Panc1 (cell line): ENCODE measurements at regions not wholly inside any gene's neighbourhood (a gene's known extent, or its start where the extent isn't known, plus 50 kb on each side); places are given as distances from the start of the nearest gene placed in this dataset.

Experiments used
- ATAC-seq: fragments of 200-7000 bp; cut with Tn5 transposase; 2 replicates; pipeline ENCODE4 v1.9.1; 2020; ENCODE audit warnings: mild to moderate bottlenecking, moderate library complexity
- BruUV-seq: library from RNA; stranded (reverse); fragments of 400-500 nt; replicated peaks from 2 replicates; lab custom pipeline; 2021; lab: Mats Ljungman, UMichigan
- CTCF ChIA-PET: fragments of 300-600 bp; sonication (Branson Sonifier 250); formaldehyde crosslinking; loops from one replicate; lab custom pipeline; 2022; ENCODE audit warnings: antibody characterized with exemption; lab: Charles Lee
- POLR2A ChIA-PET: fragments of 300-600 bp; sonication (Branson Sonifier 250); formaldehyde crosslinking; loops from one replicate; lab custom pipeline; 2022; ENCODE audit warnings: antibody characterized with exemption; lab: Charles Lee
- DNase-seq: peaks from one replicate; pipeline ENCODE4 v3.0.0-alpha.2; 2010; ENCODE audit warnings: low read depth, low spot score
- H3K27ac ChIP-seq: 2 replicates; pipeline ENCODE4 v1.5.1; 2011; ENCODE audit warnings: mild to moderate bottlenecking, low read length, inconsistent platforms
- H3K27me3 ChIP-seq: fragments of 200-500 bp; sonication (Bioruptor generic); 2 replicates; pipeline ENCODE4 v1.6.0; 2014; ENCODE audit warnings: low read length, inconsistent platforms; ENCODE audit not compliant: control insufficient read depth, insufficient read depth
- H3K36me3 ChIP-seq: fragments of 200-500 bp; sonication (Bioruptor generic); 2 replicates; pipeline ENCODE4 v1.5.1; 2014; ENCODE audit warnings: inconsistent platforms, mild to moderate bottlenecking, low read length, moderate library complexity; ENCODE audit not compliant: control insufficient read depth, insufficient read depth
- H3K4me1 ChIP-seq: 2 replicates; pipeline ENCODE4 v1.5.1; 2011; ENCODE audit warnings: inconsistent platforms, mild to moderate bottlenecking, low read length, moderate library complexity; ENCODE audit not compliant: control insufficient read depth, insufficient read depth
- H3K4me3 ChIP-seq, 2 experiments: 2 replicates each; pipeline ENCODE4 v1.5.1; 2011 to 2012; ENCODE audit warnings: low read depth in 2 of 2, low read length in 2 of 2, mild to moderate bottlenecking in 2 of 2, inconsistent platforms in 1 of 2, moderate library complexity in 1 of 2
- H3K9me3 ChIP-seq: fragments of 200-500 bp; sonication (Bioruptor generic); 2 replicates; pipeline ENCODE4 v1.5.1; 2014; ENCODE audit warnings: low read depth, mild to moderate bottlenecking, inconsistent platforms, low read length, moderate library complexity; ENCODE audit not compliant: control insufficient read depth, insufficient read depth
- CTCF ChIP-seq: fragments of 450-650 bp; IDR thresholded peaks from 2 replicates; pipeline ENCODE4 v1.5.1; 2017; ENCODE audit warnings: mild to moderate bottlenecking
- POLR2AphosphoS5 ChIP-seq: IDR thresholded peaks from 2 replicates; pipeline ENCODE4 v1.6.1; 2012; ENCODE audit warnings: mild to moderate bottlenecking, low read depth, low read length, moderate library complexity
- REST ChIP-seq, 2 experiments: IDR thresholded peaks; 2 replicates each; pipeline ENCODE4 v1.6.1; 2011 to 2012; ENCODE audit warnings: low read depth in 2 of 2, control low read depth in 1 of 2, low read length in 1 of 2, mild to moderate bottlenecking in 1 of 2, moderate library complexity in 1 of 2; ENCODE audit not compliant: insufficient read depth in 1 of 2
- SIN3A ChIP-seq: IDR thresholded peaks from 2 replicates; pipeline ENCODE4 v1.6.1; 2012; ENCODE audit warnings: low read depth, mild to moderate bottlenecking, low read length, moderate library complexity, borderline replicate concordance; ENCODE audit not compliant: insufficient read depth
- TCF7L2 ChIP-seq: IDR thresholded peaks from 2 replicates; pipeline ENCODE4 v1.6.1; 2011; ENCODE audit warnings: mild to moderate bottlenecking, low read depth, low read length, inconsistent platforms
- in situ Hi-C: cut with HindIII; loops from 2 replicates; pipeline ENCODE4 v1.10.0; 2016; ENCODE audit warnings: low sequenced_read_pairs, low pct_unique_long_range_greater_than_20kb
- intact Hi-C: fragments of 100-400 bp; cut with micrococcal nuclease; formaldehyde crosslinking; loops from one replicate; pipeline ENCODE4 v1.10.0; 2022; ENCODE audit not compliant: unreplicated experiment

- no TSS peak for BruUV-seq
- in situ Hi-C loops (no loop called here), intact Hi-C loops (no loop called here)
Measured at GRCh38 chr3:5302661-5303060, 115.2 kb downstream of the EDEM1 start.

GRCh38 chr3:5304188-5304587, 116.7 kb downstream of the EDEM1 start:
- Histone ChIP-seq H3K36me3 (no peaks in the 10 kb centered on the region), H3K27ac (no peak overlapping the region), H3K4me3 (no peak overlapping the region), H3K27me3 (peaks cover 2% of the 10 kb centered on the region; the same call in 1 of the 2 replicates), H3K9me3 (no peaks in the 10 kb centered on the region), H3K4me1 (no peaks in the 10 kb centered on the region)
- in situ Hi-C loops (no loop called here), intact Hi-C loops (no loop called here)
- DNase-seq: no peak
- ATAC-seq: no peak
- CTCF ChIA-PET: no interaction called here
- POLR2A ChIA-PET: interaction anchor here (0.6 kb wide), 2 partner anchors 76 to 661 kb away, joined by 3 to 6 read pairs; no protein-coding TSS in a partner anchor
- no TSS peak for BruUV-seq
- TF ChIP-seq REST (IDR thresholded peaks at IDR 0.05; ENCODE audit: insufficient read depth in 1 of 2, low read depth in 2 of 2, low read length in 1 of 2) (no peak), CTCF (no peak), POLR2AphosphoS5 (no peak), TCF7L2 (no peak), SIN3A (no peak)

More at GRCh38 chr3:5302661-5303060, 115.2 kb downstream of the EDEM1 start:
- TF ChIP-seq CTCF (no peak), REST (IDR thresholded peaks at IDR 0.05; ENCODE audit: insufficient read depth in 1 of 2, low read depth in 2 of 2, low read length in 1 of 2) (no peak), POLR2AphosphoS5 (no peak), SIN3A (no peak), TCF7L2 (no peak)
- Histone ChIP-seq H3K27ac (no peak overlapping the region), H3K36me3 (no peaks in the 10 kb centered on the region), H3K9me3 (no peaks in the 10 kb centered on the region), H3K27me3 (peaks cover 2% of the 10 kb centered on the region; the same call in 1 of the 2 replicates), H3K4me3 (no peak overlapping the region), H3K4me1 (no peaks in the 10 kb centered on the region)
- CTCF ChIA-PET: no interaction called here
- ATAC-seq (no peak), DNase-seq (no peak)
- POLR2A ChIA-PET: no interaction called here
